ENCODE measurements at regions not wholly inside any gene's neighbourhood (a gene's known extent, or its start where the extent isn't known, plus 50 kb on each side); places are given as distances from the start of the nearest gene placed in this dataset.

GRCh38 chr2:10183146-10183675, 60.7 kb downstream of the RRM2 start:
- WGBS (ENCODE audit: extremely low coverage, insufficient read length, low lambda C conversion rate) = no CpG with 5 or more reads among the region's 7 CpGs
- H3K56ac ChIP-seq (ENCODE audit: insufficient read length, low read depth, low read length) = no peak overlapping the region
- Mint-ChIP-seq H3K27ac (no peak overlapping the region), H3K36me3 (ENCODE audit: insufficient read depth in 1 of 3, low read depth in 3 of 3) (peaks cover 0 to 6% (median 3%) of the 10 kb centered on the region in 3 experiments; a peak in 3 of 7 replicates), H3K4me1 (peaks cover 0 to 2% of the 10 kb centered on the region in 2 experiments; a peak in 1 of 4 replicates), H3K9me3 (peaks cover 0 to 2% of the 10 kb centered on the region in 2 experiments; a peak in 1 of 5 replicates), H3K27me3 (ENCODE audit: low read depth) (no peaks in the 10 kb centered on the region), H3K4me3 (no peak overlapping the region)
- no peak overlapping the region for H2AK5ac ChIP-seq (ENCODE audit: insufficient read length, low read length)
- no peaks in the 10 kb centered on the region for H3K79me2 ChIP-seq (ENCODE audit: insufficient read depth, low read length)
- H3K79me1 ChIP-seq (ENCODE audit: insufficient read depth, low read depth, low read length, poor library complexity, severe bottlenecking) = no peaks in the 10 kb centered on the region
- no peaks in the 10 kb centered on the region for H3K23me2 ChIP-seq (ENCODE audit: insufficient read length, low read depth, low read length, poor library complexity, severe bottlenecking)
- H3K9ac ChIP-seq (ENCODE audit: extremely low read depth, insufficient read length, low read length) = no peak overlapping the region
- H3K27ac ChIP-seq (ENCODE audit: insufficient read length, low read depth, low read length) = no peak overlapping the region
- no peak overlapping the region for H4K5ac ChIP-seq (ENCODE audit: insufficient read length, low read depth, low read length)
- H3K4me1 ChIP-seq (ENCODE audit: insufficient read depth, low read length) = no peaks in the 10 kb centered on the region
- H3T11ph ChIP-seq (ENCODE audit: low read length) = no peak overlapping the region
- H2BK20ac ChIP-seq (ENCODE audit: low read depth, low read length, poor library complexity, severe bottlenecking) = no peak overlapping the region
- no peak overlapping the region for H3K18ac ChIP-seq (ENCODE audit: insufficient read length, low read depth, low read length)
- H2BK15ac ChIP-seq (ENCODE audit: low read depth, low read length) = no peak overlapping the region
- H3K27me3 ChIP-seq (ENCODE audit: insufficient read depth, low read length) = no peaks in the 10 kb centered on the region
- H3K23ac ChIP-seq (ENCODE audit: insufficient read length, low read depth, low read length) = no peak overlapping the region
- H3K4me2 ChIP-seq (ENCODE audit: insufficient read depth, insufficient read length, low read length) = no peak overlapping the region
- DNase-seq = no peak
- no peak overlapping the region for H3K14ac ChIP-seq (ENCODE audit: insufficient read depth, low read length)
- H4K8ac ChIP-seq (replicated peaks; ENCODE audit: insufficient read length, low read depth, low read length) = no peak overlapping the region
- no peak overlapping the region for H2BK120ac ChIP-seq (ENCODE audit: low read depth, low read length, poor library complexity, severe bottlenecking)
- H2AFZ ChIP-seq (ENCODE audit: low read length) = no peak overlapping the region
- no peak overlapping the region for H3K4ac ChIP-seq (ENCODE audit: low read depth, low read length)
- H4K20me1 ChIP-seq (ENCODE audit: control insufficient read depth, insufficient read depth, insufficient read length) = no peaks in the 10 kb centered on the region
- H2BK5ac ChIP-seq (ENCODE audit: insufficient read length, low read length) = no peak overlapping the region
- H2BK12ac ChIP-seq (ENCODE audit: insufficient read length, low read depth, low read length) = no peak overlapping the region
- H4K91ac ChIP-seq (ENCODE audit: insufficient read length, low read depth, low read length) = no peak overlapping the region
- no peaks in the 10 kb centered on the region for H3K9me3 ChIP-seq (ENCODE audit: control insufficient read depth, low read depth, low read length)
- TF ChIP-seq, protein P1, sequence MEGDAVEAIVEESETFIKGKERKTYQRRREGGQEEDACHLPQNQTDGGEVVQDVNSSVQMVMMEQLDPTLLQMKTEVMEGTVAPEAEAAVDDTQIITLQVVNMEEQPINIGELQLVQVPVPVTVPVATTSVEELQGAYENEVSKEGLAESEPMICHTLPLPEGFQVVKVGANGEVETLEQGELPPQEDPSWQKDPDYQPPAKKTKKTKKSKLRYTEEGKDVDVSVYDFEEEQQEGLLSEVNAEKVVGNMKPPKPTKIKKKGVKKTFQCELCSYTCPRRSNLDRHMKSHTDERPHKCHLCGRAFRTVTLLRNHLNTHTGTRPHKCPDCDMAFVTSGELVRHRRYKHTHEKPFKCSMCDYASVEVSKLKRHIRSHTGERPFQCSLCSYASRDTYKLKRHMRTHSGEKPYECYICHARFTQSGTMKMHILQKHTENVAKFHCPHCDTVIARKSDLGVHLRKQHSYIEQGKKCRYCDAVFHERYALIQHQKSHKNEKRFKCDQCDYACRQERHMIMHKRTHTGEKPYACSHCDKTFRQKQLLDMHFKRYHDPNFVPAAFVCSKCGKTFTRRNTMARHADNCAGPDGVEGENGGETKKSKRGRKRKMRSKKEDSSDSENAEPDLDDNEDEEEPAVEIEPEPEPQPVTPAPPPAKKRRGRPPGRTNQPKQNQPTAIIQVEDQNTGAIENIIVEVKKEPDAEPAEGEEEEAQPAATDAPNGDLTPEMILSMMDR (conservative IDR thresholded peaks at IDR 0.05) = no peak
